HS-27A (cell line): ENCODE measurements at regions not wholly inside any gene's neighbourhood (a gene's known extent, or its start where the extent isn't known, plus 50 kb on each side); places are given as distances from the start of the nearest gene placed in this dataset.

ENCODE experiments used
- DNase-seq: peaks from one replicate; pipeline ENCODE4 v3.0.0-alpha.2; 2012; ENCODE audit warnings: low read depth, missing footprints

- DNase-seq: no peak
Observed at GRCh38 chr6:166842607-166843006, 113.7 kb downstream of the RNASET2 start.

GRCh38 chr6:166841216-166841615 is 115.1 kb downstream of the RNASET2 start:
- no peak for DNase-seq

- no peak for DNase-seq
Observed at GRCh38 chr6:166839569-166839968, 116.8 kb downstream of the RNASET2 start.

GRCh38 chr6:166838987-166839386 is 117.4 kb downstream of the RNASET2 start:
- DNase-seq: no peak

GRCh38 chr6:166836785-166837718 is 119.3 kb downstream of the RNASET2 start:
- no peak for DNase-seq

GRCh38 chr6:166834049-166834448 is 122.3 kb downstream of the RNASET2 start:
- DNase-seq: no peak

- DNase-seq: no peak
Observed at GRCh38 chr6:166830891-166831363, 125.4 kb downstream of the RNASET2 start.

GRCh38 chr6:166830185-166830890 is 126.0 kb downstream of the RNASET2 start:
- no peak for DNase-seq

- DNase-seq: no peak
Observed at GRCh38 chr6:166826264-166826663, 130.1 kb downstream of the RNASET2 start.

- DNase-seq: no peak
Observed at GRCh38 chr6:166825553-166826145, 130.7 kb downstream of the RNASET2 start.

- DNase-seq: no peak
Observed at GRCh38 chr6:166824880-166825250, 131.5 kb downstream of the RNASET2 start.

GRCh38 chr6:166824146-166824879 is 132.0 kb downstream of the RNASET2 start:
- no peak for DNase-seq

- DNase-seq: no peak
Observed at GRCh38 chr6:166822609-166823008, 133.7 kb downstream of the RNASET2 start.

- DNase-seq: no peak
Observed at GRCh38 chr6:166820483-166820882, 135.9 kb downstream of the RNASET2 start.

- no peak for DNase-seq
Observed at GRCh38 chr6:166820070-166820469, 136.3 kb downstream of the RNASET2 start.

GRCh38 chr6:166815629-166816028 is 140.7 kb downstream of the RNASET2 start:
- DNase-seq: no peak

GRCh38 chr6:166814390-166814789 is 142.0 kb downstream of the RNASET2 start:
- DNase-seq: no peak

- DNase-seq: no peak
Observed at GRCh38 chr6:166813461-166813860, 142.9 kb downstream of the RNASET2 start.

- DNase-seq: no peak
Observed at GRCh38 chr6:166810864-166811263, 145.5 kb downstream of the RNASET2 start.

- DNase-seq: no peak
Observed at GRCh38 chr6:166809721-166810120, 146.6 kb downstream of the RNASET2 start.

GRCh38 chr6:166806962-166807757 is 149.2 kb downstream of the RNASET2 start:
- no peak for DNase-seq
